GM12892 (cell line): ENCODE measurements at regions not wholly inside any gene's neighbourhood (a gene's known extent, or its start where the extent isn't known, plus 50 kb on each side); places are given as distances from the start of the nearest gene placed in this dataset.

ENCODE experiments used
- DNase-seq: peaks from one replicate; pipeline ENCODE4 v3.0.0; 2011; ENCODE audit not compliant: insufficient read length
- FAIRE-seq: peaks from 2 replicates; lab custom pipeline; 2011; peaks lifted over from hg19 to GRCh38; lab: Jason Lieb, UNC
- POLR2A ChIP-seq: IDR thresholded peaks from 2 replicates; pipeline ENCODE4 v1.6.1; 2011; ENCODE audit warnings: low read depth, low read length, control low read depth
- POLR2AphosphoS5 ChIP-seq: IDR thresholded peaks from 2 replicates; pipeline ENCODE4 v1.6.1; 2011; ENCODE audit warnings: low read depth, low read length, control low read depth
- TAF1 ChIP-seq: IDR thresholded peaks from 2 replicates; pipeline ENCODE4 v1.6.1; 2011; ENCODE audit warnings: low read depth, mild to moderate bottlenecking, control low read depth, low read length, borderline replicate concordance

GRCh38 chr4:126291886-126292285 lies 977.1 kb downstream of the FAT4 start:
- no peak for TF ChIP-seq POLR2AphosphoS5
- TF ChIP-seq POLR2A, result no peak
- no peak for TF ChIP-seq TAF1
- no peak for DNase-seq
- no peak for FAIRE-seq

GRCh38 chr4:126298271-126298670 lies 983.5 kb downstream of the FAT4 start:
- TF ChIP-seq POLR2AphosphoS5, result no peak
- no peak for TF ChIP-seq TAF1
- no peak for TF ChIP-seq POLR2A
- DNase-seq (no peak), FAIRE-seq (no peak)

GRCh38 chr4:126306152-126306869 lies 991.6 kb downstream of the FAT4 start:
- no peak for FAIRE-seq

DNA sequence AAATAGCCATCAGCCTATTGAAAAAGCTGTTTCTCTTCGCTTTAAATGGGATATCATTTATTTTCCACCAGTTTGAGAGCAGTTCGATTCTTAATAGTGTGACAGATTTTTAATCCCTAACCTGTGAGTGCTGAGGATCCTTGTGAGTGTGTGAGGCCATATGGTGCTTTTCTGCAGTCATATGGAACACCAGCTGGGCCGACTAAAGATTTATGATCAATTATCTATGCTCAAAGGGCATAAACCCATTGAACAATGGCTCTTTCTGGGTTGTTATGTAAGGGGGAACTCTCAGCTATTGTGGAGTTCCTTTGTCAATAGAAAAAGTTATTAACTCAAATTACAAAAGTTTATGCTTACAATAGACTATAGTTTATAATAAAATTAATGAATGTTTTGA lies 1003.6 kb downstream of the FAT4 start:
- FAIRE-seq (no peak), DNase-seq (no peak)
- TF ChIP-seq TAF1 (no peak), POLR2A (no peak), POLR2AphosphoS5 (no peak)

More at GRCh38 chr4:126306152-126306869, 991.6 kb downstream of the FAT4 start:
- TF ChIP-seq POLR2AphosphoS5 (no peak), TAF1 (no peak), POLR2A (no peak)
- no peak for DNase-seq

DNA sequence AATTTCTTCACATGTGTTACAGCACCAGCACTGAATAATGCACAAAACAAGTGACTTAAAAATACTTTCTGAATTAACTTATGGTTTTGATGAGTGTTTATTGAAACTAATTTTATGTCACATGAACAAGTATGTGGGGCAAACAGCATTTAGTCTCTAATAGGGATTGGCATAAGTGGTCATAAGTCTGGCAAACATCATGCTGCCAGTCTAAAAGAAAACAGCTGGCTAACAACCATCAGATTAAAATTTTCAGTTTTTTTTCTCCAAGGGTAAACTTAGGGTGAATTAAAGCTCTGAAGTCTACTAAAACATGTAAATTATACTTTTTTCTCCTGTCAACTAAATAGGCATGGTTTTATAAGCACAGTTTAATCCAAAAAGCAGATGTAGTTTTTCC lies 1014.2 kb downstream of the FAT4 start:
- TF ChIP-seq TAF1 (no peak), POLR2AphosphoS5 (no peak), POLR2A (no peak)
- FAIRE-seq (no peak), DNase-seq (no peak)

DNA sequence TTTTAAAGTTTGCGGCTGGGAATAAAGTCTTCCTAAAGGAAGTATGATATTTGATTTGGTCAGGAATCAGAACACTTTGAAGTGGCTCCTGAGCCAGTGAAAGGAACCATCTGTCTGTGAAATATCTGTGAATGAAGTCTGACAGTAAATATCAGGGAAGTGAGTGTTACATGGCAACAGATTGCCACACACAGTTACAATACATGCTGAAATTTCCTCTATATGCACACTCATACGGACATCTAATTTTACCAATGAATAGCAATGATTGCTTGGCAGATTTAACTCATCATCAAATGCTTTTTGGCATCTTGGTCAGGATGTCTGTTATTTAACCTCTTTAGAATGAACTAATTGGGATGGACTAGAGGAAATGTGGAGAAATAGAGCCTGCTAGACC lies 1023.8 kb downstream of the FAT4 start:
- FAIRE-seq (no peak), DNase-seq (no peak)
- TF ChIP-seq TAF1, result no peak

GRCh38 chr4:126341927-126342326 lies 1027.2 kb downstream of the FAT4 start:
- no peak for TF ChIP-seq TAF1
- DNase-seq (no peak), FAIRE-seq (no peak)

- TF ChIP-seq POLR2A (no peak), TAF1 (no peak), POLR2AphosphoS5 (no peak)
- FAIRE-seq (no peak), DNase-seq (no peak)
Observed at GRCh38 chr4:126344472-126344871, 1029.7 kb downstream of the FAT4 start.

GRCh38 chr4:126346654-126347053 lies 1031.9 kb downstream of the FAT4 start:
- no peak for DNase-seq
- TF ChIP-seq TAF1, result no peak
- no peak for TF ChIP-seq POLR2A
- no peak for TF ChIP-seq POLR2AphosphoS5
- FAIRE-seq, result no peak

GRCh38 chr4:126354784-126355183 lies 1040.0 kb downstream of the FAT4 start:
- no peak for DNase-seq

DNA sequence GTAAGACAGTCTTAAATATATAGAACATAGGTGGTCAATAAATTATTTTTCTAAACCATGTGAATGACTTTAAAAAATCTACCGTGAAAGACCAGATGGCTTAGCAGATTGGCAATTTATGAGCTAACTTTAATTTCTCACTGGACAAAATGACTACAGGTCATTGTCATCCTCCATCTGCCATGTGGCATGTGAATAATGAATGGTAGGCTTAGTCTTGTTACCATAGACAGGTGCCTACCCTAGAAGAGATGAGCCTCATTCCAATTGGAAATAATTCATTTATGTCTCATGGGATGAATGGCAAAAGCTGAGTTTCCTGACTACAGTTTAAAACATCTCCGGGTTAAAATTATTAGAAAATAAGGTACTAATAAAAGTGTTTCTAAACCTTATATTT lies 1043.3 kb downstream of the FAT4 start:
- TF ChIP-seq POLR2A (no peak), TAF1 (no peak), POLR2AphosphoS5 (no peak)
- FAIRE-seq (no peak), DNase-seq (no peak)

More at GRCh38 chr4:126354784-126355183, 1040.0 kb downstream of the FAT4 start:
- no peak for FAIRE-seq
- no peak for TF ChIP-seq POLR2A
- TF ChIP-seq TAF1, result no peak
- TF ChIP-seq POLR2AphosphoS5, result no peak

- DNase-seq (no peak), FAIRE-seq (no peak)
- TF ChIP-seq POLR2AphosphoS5 (no peak), TAF1 (no peak), POLR2A (no peak)
Observed at GRCh38 chr4:126361287-126361686, 1046.5 kb downstream of the FAT4 start.
